Activated CD8-positive, alpha-beta T cell treated with anti-CD3 and anti-CD28 coated beads for 36 hours (primary cell): ENCODE measurements at regions not wholly inside any gene's neighbourhood (a gene's known extent, or its start where the extent isn't known, plus 50 kb on each side); places are given as distances from the start of the nearest gene placed in this dataset.

Source experiments
- ATAC-seq: fragments of 200-7000 bp; cut with Tn5 transposase; one replicate; pipeline ENCODE4 v1.10.0; 2021; ENCODE audit warnings: mild to moderate bottlenecking, moderate library complexity
- CTCF ChIA-PET: fragments of 350-600 bp; sonication (Branson Sonifier 250); formaldehyde crosslinking; loops from one replicate; lab custom pipeline; 2021; ENCODE audit warnings: antibody characterized with exemption; lab: Charles Lee
- POLR2A ChIA-PET: fragments of 350-600 bp; sonication (Branson Sonifier 250); formaldehyde crosslinking; loops from one replicate; lab custom pipeline; 2021; ENCODE audit warnings: antibody characterized with exemption; lab: Charles Lee
- DNase-seq: peaks from one replicate; pipeline ENCODE4 v3.0.0-alpha.2; 2020
- H3K27ac Mint-ChIP-seq: one replicate; pipeline ENCODE4 v1.8.0; 2021; ENCODE audit warnings: mild to moderate bottlenecking, mixed read lengths
- H3K27me3 Mint-ChIP-seq: one replicate; pipeline ENCODE4 v1.8.0; 2021; ENCODE audit warnings: mixed read lengths
- H3K36me3 Mint-ChIP-seq: one replicate; pipeline ENCODE4 v1.8.0; 2021; ENCODE audit warnings: low read depth, mixed read lengths
- H3K4me1 Mint-ChIP-seq: one replicate; pipeline ENCODE4 v1.8.0; 2021; ENCODE audit warnings: low read depth, mixed read lengths
- H3K4me3 Mint-ChIP-seq: one replicate; pipeline ENCODE4 v1.8.0; 2021; ENCODE audit warnings: mild to moderate bottlenecking, moderate library complexity, mixed read lengths
- H3K9me3 Mint-ChIP-seq: one replicate; pipeline ENCODE4 v1.8.0; 2021; ENCODE audit warnings: mixed read lengths
- CTCF ChIP-seq: fragments of 200-600 bp; IDR thresholded peaks from one replicate; pipeline ENCODE4 v1.8.0; 2022; ENCODE audit warnings: antibody characterized with exemption, mild to moderate bottlenecking
- intact Hi-C: fragments of 100-400 bp; cut with micrococcal nuclease; formaldehyde crosslinking; loops from one replicate; pipeline ENCODE4 v1.10.0; 2022

- Mint-ChIP-seq H3K27ac (no peak overlapping the region), H3K27me3 (peaks cover 56% of the 10 kb centered on the region), H3K4me1 (peaks cover 2% of the 10 kb centered on the region), H3K36me3 (no peaks in the 10 kb centered on the region), H3K4me3 (no peak overlapping the region), H3K9me3 (no peaks in the 10 kb centered on the region)
- ChIA-PET POLR2A (no interaction called here), CTCF (interaction anchor here (1.2 kb wide), 1 partner anchor 49 kb away, joined by 3 read pairs; no protein-coding TSS in a partner anchor)
- DNase-seq (no peak), ATAC-seq (no peak)
- intact Hi-C loops, result no loop called here
- TF ChIP-seq CTCF, result no peak
Measured at GRCh38 chr13:25044071-25044470, 51.9 kb upstream of the PABPC3 start.
